Stimulated activated naive CD8-positive, alpha-beta T cell treated with anti-CD3 and anti-CD28 coated beads, Interleukin-15, amount 100 ng/mL, for 72 hours (primary cell): ENCODE measurements at regions not wholly inside any gene's neighbourhood (a gene's known extent, or its start where the extent isn't known, plus 50 kb on each side); places are given as distances from the start of the nearest gene placed in this dataset.
"Not testable (repeated sequence)": the region's sequence is repeated elsewhere in the genome, so short reads cannot be mapped to it uniquely, and the experiment has no call there.

ENCODE experiments used
- ATAC-seq: fragments of 150-1000 bp; cut with Tn5 transposase; 2 replicates; pipeline ENCODE4 v1.10.0; 2021; ENCODE audit warnings: mild to moderate bottlenecking, moderate library complexity
- DNase-seq, 2 donors: peaks; one replicate each; pipeline ENCODE4 v3.0.0; 2021 to 2022
- H3K27ac Mint-ChIP-seq, 2 donors: one replicate each; pipeline ENCODE4 v1.8.0; 2022; ENCODE audit warnings: mild to moderate bottlenecking in 2 of 2, mixed read lengths in 2 of 2, moderate library complexity in 2 of 2
- H3K27me3 Mint-ChIP-seq: one replicate; pipeline ENCODE4 v1.8.0; 2022; ENCODE audit warnings: mixed read lengths
- H3K4me1 Mint-ChIP-seq: one replicate; pipeline ENCODE4 v1.8.0; 2022; ENCODE audit warnings: mild to moderate bottlenecking, mixed read lengths
- H3K4me3 Mint-ChIP-seq, 2 donors: one replicate each; pipeline ENCODE4 v1.8.0; 2022; ENCODE audit warnings: mild to moderate bottlenecking in 2 of 2, mixed read lengths in 2 of 2, moderate library complexity in 1 of 2
- H3K9me3 Mint-ChIP-seq, 2 donors: one replicate each; pipeline ENCODE4 v1.8.0; 2022; ENCODE audit warnings: mixed read lengths in 2 of 2

DNA sequence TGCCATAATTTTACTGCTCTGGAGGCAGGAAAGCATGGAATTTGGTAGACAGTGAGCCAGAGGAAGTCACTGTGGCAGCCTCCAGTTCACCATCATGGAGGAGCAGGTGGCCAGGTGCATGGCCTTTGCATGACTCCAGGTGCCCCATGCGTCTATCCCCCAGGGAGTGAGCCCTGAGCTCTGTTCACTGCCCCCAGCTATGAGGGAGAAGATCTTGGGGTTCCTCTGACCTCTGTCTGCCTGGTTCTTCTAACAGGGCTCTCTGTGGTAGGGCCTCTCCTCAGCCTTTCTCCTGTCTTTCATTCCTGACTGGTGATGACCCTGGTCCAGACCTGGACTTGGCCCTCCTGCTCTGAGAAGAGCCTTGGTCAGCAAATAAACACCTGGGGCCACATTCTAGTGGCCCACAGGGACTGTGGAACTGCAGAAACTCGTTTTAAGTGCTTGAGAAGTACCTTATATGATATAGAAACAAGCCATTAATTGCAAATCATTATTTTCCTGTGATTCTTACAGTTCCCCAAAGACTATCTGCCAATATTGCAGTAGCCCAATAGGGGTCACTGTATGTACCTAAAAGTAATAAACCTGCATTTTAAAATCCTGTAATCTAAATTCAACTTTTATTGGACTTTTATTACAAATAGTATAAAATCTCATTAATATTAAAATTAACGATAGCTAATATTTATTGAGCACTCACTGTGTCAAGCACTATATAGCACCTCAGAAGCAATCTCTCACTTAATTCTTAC, 120.0 kb upstream of the SYT13 start:
- Mint-ChIP-seq H3K27me3 (peaks cover 26% of the 10 kb centered on the region), H3K4me1 (no peaks in the 10 kb centered on the region), H3K4me3 (no peak overlapping the region), H3K27ac (no peak overlapping the region), H3K9me3 (no peaks in the 10 kb centered on the region)
- ATAC-seq = no peak
- no peak for DNase-seq

- not testable (repeated sequence) for H3K4me1 Mint-ChIP-seq, DNase-seq, H3K4me3 Mint-ChIP-seq, H3K9me3 Mint-ChIP-seq, H3K27ac Mint-ChIP-seq, ATAC-seq
- peaks cover 13% of the 10 kb centered on the region for H3K27me3 Mint-ChIP-seq
Measured at GRCh38 chr11:45403521-45403920, 117.4 kb upstream of the SYT13 start.

- Mint-ChIP-seq H3K9me3 (no peaks in the 10 kb centered on the region), H3K4me1 (no peaks in the 10 kb centered on the region), H3K27ac (no peak overlapping the region), H3K4me3 (no peak overlapping the region), H3K27me3 (peaks cover 13% of the 10 kb centered on the region)
- no peak for ATAC-seq
- DNase-seq = no peak
Measured at GRCh38 chr11:45402049-45402630, 116.0 kb upstream of the SYT13 start.

- Mint-ChIP-seq H3K4me3 (no peak overlapping the region), H3K27ac (no peak overlapping the region), H3K4me1 (no peaks in the 10 kb centered on the region), H3K9me3 (no peaks in the 10 kb centered on the region), H3K27me3 (peaks cover 13% of the 10 kb centered on the region)
- ATAC-seq (no peak), DNase-seq (no peak)
Measured at GRCh38 chr11:45400591-45400990, 114.5 kb upstream of the SYT13 start.

GRCh38 chr11:45399166-45399565, 113.0 kb upstream of the SYT13 start:
- no peak overlapping the region for H3K4me3 Mint-ChIP-seq
- no peak overlapping the region for H3K27ac Mint-ChIP-seq
- H3K9me3 Mint-ChIP-seq = no peaks in the 10 kb centered on the region
- ATAC-seq = no peak
- DNase-seq = no peak
- peaks cover 5% of the 10 kb centered on the region for H3K27me3 Mint-ChIP-seq
- no peaks in the 10 kb centered on the region for H3K4me1 Mint-ChIP-seq

GRCh38 chr11:45398325-45398724, 112.2 kb upstream of the SYT13 start:
- H3K4me3 Mint-ChIP-seq = no peak overlapping the region
- no peak for ATAC-seq
- H3K27ac Mint-ChIP-seq = no peak overlapping the region
- no peaks in the 10 kb centered on the region for H3K4me1 Mint-ChIP-seq
- DNase-seq = no peak
- no peaks in the 10 kb centered on the region for H3K27me3 Mint-ChIP-seq
- H3K9me3 Mint-ChIP-seq = no peaks in the 10 kb centered on the region

DNA sequence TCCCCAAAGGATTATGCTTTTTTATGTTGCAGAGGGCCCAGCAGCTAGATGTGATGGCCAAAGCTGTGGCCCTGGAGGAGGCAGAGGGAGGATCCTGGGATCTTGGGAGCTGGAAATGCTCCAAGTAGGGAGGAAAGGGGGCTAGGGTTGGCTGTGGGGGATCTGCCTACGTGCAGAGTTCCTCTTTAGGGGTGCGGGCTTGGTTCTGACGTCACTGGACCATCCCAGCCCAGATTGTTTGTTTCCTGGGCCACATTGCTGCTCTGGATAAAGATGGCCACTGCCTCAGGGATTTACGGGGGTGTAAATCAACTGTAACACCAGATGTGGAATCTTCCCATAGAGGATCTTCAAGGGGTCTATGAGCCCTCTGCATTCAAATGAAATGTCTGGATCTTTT, 110.3 kb upstream of the SYT13 start:
- ATAC-seq = no peak
- Mint-ChIP-seq H3K4me3 (no peak overlapping the region), H3K9me3 (no peaks in the 10 kb centered on the region), H3K27me3 (no peaks in the 10 kb centered on the region), H3K27ac (no peak overlapping the region), H3K4me1 (no peaks in the 10 kb centered on the region)
- no peak for DNase-seq

GRCh38 chr11:45395947-45396346, 109.8 kb upstream of the SYT13 start:
- no peak for DNase-seq
- H3K4me3 Mint-ChIP-seq = no peak overlapping the region
- no peak overlapping the region for H3K27ac Mint-ChIP-seq
- H3K27me3 Mint-ChIP-seq = no peaks in the 10 kb centered on the region
- ATAC-seq = no peak
- no peaks in the 10 kb centered on the region for H3K4me1 Mint-ChIP-seq
- H3K9me3 Mint-ChIP-seq = no peaks in the 10 kb centered on the region

GRCh38 chr11:45395421-45395820, 109.3 kb upstream of the SYT13 start:
- H3K27ac Mint-ChIP-seq = no peak overlapping the region
- H3K9me3 Mint-ChIP-seq = no peaks in the 10 kb centered on the region
- ATAC-seq (no peak), DNase-seq (no peak)
- H3K27me3 Mint-ChIP-seq = no peaks in the 10 kb centered on the region
- no peaks in the 10 kb centered on the region for H3K4me1 Mint-ChIP-seq
- H3K4me3 Mint-ChIP-seq = no peak overlapping the region

DNA sequence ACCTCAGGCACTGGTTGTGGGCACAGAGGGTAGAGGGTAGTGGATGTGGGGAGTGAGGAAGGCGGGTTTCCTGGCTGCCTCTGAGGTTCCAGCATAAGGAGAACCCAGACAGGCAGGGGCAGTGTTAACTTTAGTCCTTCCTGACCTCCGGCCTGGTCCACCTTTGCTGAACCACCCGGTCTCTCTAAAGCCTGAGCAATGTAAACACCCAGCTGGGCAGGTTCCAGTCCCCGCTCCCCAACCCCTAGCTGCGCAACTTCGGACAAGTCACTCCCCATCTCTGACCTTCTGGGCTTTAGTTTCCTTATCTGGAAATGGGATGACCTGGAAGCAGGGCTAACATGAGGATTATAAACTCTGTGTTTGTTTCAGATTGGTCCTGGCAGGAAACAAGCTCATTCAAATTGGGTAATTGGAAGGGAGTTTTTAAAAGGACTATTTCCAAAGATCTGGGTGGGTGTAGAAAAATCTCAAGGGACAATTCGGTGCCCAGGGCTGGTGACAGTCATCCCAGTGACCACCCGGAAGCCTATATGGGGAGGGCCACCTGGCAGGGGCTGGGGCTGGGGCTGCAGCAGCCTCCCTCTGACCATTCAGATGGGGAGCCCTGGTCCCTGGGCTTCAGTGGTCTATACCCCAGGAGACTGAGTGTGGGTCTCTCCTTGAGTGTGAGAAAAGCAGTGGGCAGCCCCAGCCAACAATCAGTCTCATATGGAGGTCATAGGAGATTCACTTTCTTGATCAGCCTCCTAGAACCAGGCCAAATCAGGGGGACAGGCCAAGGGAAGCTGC, 108.3 kb upstream of the SYT13 start:
- Mint-ChIP-seq H3K27me3 (no peaks in the 10 kb centered on the region), H3K4me3 (no peak overlapping the region), H3K27ac (no peak overlapping the region), H3K4me1 (no peaks in the 10 kb centered on the region), H3K9me3 (no peaks in the 10 kb centered on the region)
- ATAC-seq = no peak
- DNase-seq = no peak

GRCh38 chr11:45393826-45394225, 107.7 kb upstream of the SYT13 start:
- H3K9me3 Mint-ChIP-seq = no peaks in the 10 kb centered on the region
- no peaks in the 10 kb centered on the region for H3K4me1 Mint-ChIP-seq
- no peak overlapping the region for H3K4me3 Mint-ChIP-seq
- no peak overlapping the region for H3K27ac Mint-ChIP-seq
- no peak for ATAC-seq
- no peak for DNase-seq
- H3K27me3 Mint-ChIP-seq = peaks cover 3% of the 10 kb centered on the region

- Mint-ChIP-seq H3K27me3 (peaks cover 8% of the 10 kb centered on the region), H3K4me3 (no peak overlapping the region), H3K4me1 (no peaks in the 10 kb centered on the region), H3K9me3 (no peaks in the 10 kb centered on the region), H3K27ac (no peak overlapping the region)
- ATAC-seq (no peak), DNase-seq (no peak)
Measured at GRCh38 chr11:45393334-45393733, 107.2 kb upstream of the SYT13 start.

GRCh38 chr11:45392591-45393091, 106.5 kb upstream of the SYT13 start:
- no peaks in the 10 kb centered on the region for H3K4me1 Mint-ChIP-seq
- H3K9me3 Mint-ChIP-seq = no peaks in the 10 kb centered on the region
- H3K27ac Mint-ChIP-seq = no peak overlapping the region
- H3K27me3 Mint-ChIP-seq = peaks cover 15% of the 10 kb centered on the region
- no peak overlapping the region for H3K4me3 Mint-ChIP-seq
- ATAC-seq = no peak
- no peak for DNase-seq

GRCh38 chr11:45392154-45392553, 106.0 kb upstream of the SYT13 start:
- peaks cover 20% of the 10 kb centered on the region for H3K27me3 Mint-ChIP-seq
- H3K4me1 Mint-ChIP-seq = no peaks in the 10 kb centered on the region
- H3K9me3 Mint-ChIP-seq = no peaks in the 10 kb centered on the region
- no peak overlapping the region for H3K4me3 Mint-ChIP-seq
- ATAC-seq = no peak
- peak overlapping the region in 1 of 2 donors; percentile 53 for H3K27ac Mint-ChIP-seq
- no peak for DNase-seq

GRCh38 chr11:45391168-45391850, 105.2 kb upstream of the SYT13 start:
- H3K27ac Mint-ChIP-seq = no peak overlapping the region

More at GRCh38 chr11:45391168-45391850, 105.2 kb upstream of the SYT13 start:
- Mint-ChIP-seq H3K27me3 (peaks cover 22% of the 10 kb centered on the region), H3K9me3 (no peaks in the 10 kb centered on the region), H3K4me3 (no peak overlapping the region), H3K4me1 (no peaks in the 10 kb centered on the region)
- DNase-seq (no peak), ATAC-seq (peak; percentile 10)
